Upper lobe of left lung (tissue), 4 donors: ENCODE measurements at regions not wholly inside any gene's neighbourhood (a gene's known extent, or its start where the extent isn't known, plus 50 kb on each side); places are given as distances from the start of the nearest gene placed in this dataset.

Experiments used
- POLR2AphosphoS5 ChIP-seq, 2 donors: sonication (generic); formaldehyde crosslinking; IDR thresholded peaks; one replicate each; pipeline ENCODE4 v1.5.1; 2017; ENCODE audit warnings: antibody characterized with exemption in 2 of 2
- TF ChIP-seq, protein P1 (sequence below), 6 experiments: fragments of 450-650 bp in 4 of 6; fragments of 200-600 bp in 2 of 6; sonication (generic) in 2 of 6; IDR thresholded peaks; one replicate each; pipeline ENCODE4 v1.5.1; 2016 to 2019; ENCODE audit warnings: antibody characterized with exemption in 6 of 6

GRCh38 chr6:101016163-101016562 is 135.0 kb upstream of the ASCC3 start:
- TF ChIP-seq, protein P1, sequence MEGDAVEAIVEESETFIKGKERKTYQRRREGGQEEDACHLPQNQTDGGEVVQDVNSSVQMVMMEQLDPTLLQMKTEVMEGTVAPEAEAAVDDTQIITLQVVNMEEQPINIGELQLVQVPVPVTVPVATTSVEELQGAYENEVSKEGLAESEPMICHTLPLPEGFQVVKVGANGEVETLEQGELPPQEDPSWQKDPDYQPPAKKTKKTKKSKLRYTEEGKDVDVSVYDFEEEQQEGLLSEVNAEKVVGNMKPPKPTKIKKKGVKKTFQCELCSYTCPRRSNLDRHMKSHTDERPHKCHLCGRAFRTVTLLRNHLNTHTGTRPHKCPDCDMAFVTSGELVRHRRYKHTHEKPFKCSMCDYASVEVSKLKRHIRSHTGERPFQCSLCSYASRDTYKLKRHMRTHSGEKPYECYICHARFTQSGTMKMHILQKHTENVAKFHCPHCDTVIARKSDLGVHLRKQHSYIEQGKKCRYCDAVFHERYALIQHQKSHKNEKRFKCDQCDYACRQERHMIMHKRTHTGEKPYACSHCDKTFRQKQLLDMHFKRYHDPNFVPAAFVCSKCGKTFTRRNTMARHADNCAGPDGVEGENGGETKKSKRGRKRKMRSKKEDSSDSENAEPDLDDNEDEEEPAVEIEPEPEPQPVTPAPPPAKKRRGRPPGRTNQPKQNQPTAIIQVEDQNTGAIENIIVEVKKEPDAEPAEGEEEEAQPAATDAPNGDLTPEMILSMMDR (IDR thresholded peaks at IDR 0.05), result no peak
- TF ChIP-seq POLR2AphosphoS5 (IDR thresholded peaks at IDR 0.05), result no peak
